ENCODE measurements at regions not wholly inside any gene's neighbourhood (a gene's known extent, or its start where the extent isn't known, plus 50 kb on each side); places are given as distances from the start of the nearest gene placed in this dataset.

DNA sequence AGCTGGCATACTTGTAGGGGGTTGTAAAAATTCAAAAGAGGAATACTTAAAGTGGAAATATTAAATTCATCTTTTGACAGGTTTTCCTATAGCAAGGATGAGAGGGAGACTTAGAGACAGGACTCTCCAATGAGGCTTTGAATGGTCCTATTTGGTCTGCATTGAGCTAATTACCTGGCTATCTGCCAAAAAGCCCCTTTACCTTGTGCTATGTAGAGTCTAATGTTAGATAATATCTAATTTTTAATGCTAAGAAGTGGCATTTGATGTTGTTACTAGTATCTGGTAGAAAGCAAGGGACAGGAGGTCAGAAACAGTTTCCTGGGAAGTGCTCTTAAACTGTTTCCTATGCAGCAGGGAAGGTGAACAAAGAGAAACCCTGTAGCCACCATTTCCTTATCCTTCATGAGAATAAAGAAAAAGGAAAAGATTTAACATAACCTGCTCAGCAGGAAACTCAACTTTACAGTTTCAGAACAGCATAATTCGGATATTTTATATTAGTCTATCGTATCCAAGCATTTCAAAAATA lies 550.0 kb downstream of the SOX5 start:
- H3K9me3 ChIP-seq (ENCODE audit: control insufficient read depth, low read depth, low read length), result no peaks in the 10 kb centered on the region
- no peaks in the 10 kb centered on the region for H3K36me3 ChIP-seq (ENCODE audit: control insufficient read depth in 2 of 2, extremely low read depth in 1 of 2, insufficient read depth in 2 of 2, low read length in 2 of 2)
- H3K79me2 ChIP-seq (ENCODE audit: control insufficient read depth, insufficient read depth, low read length), result no peaks in the 10 kb centered on the region
- H3K4me2 ChIP-seq (ENCODE audit: control insufficient read depth, extremely low read depth, insufficient read depth, low read depth, low read length), result no peak overlapping the region
- H3K9ac ChIP-seq (ENCODE audit: control insufficient read depth, extremely low read depth, insufficient read depth, low read length), result no peak overlapping the region
- no peak overlapping the region for H3K27ac ChIP-seq (ENCODE audit: control insufficient read depth, insufficient read depth, low read length)
- FAIRE-seq (no peak), DNase-seq (ENCODE audit: low read depth, low spot score) (no peak)
- H4K20me1 ChIP-seq (ENCODE audit: control insufficient read depth, extremely low read depth, insufficient read depth, low read length), result no peaks in the 10 kb centered on the region
- H3K27me3 ChIP-seq (ENCODE audit: control insufficient read depth, extremely low read depth, insufficient read depth, low read length), result no peaks in the 10 kb centered on the region
- no peaks in the 10 kb centered on the region for H3K4me1 ChIP-seq (ENCODE audit: control insufficient read depth, extremely low read depth, insufficient read depth, low read length)
- no peak overlapping the region for H3K4me3 ChIP-seq (ENCODE audit: control insufficient read depth in 2 of 3, extremely low read depth in 1 of 3, insufficient read depth in 2 of 3, low read depth in 1 of 3, low read length in 3 of 3)
- TF ChIP-seq EZH2 (IDR thresholded peaks at IDR 0.05; ENCODE audit: low read length), result no peak
- TF ChIP-seq, protein P1, sequence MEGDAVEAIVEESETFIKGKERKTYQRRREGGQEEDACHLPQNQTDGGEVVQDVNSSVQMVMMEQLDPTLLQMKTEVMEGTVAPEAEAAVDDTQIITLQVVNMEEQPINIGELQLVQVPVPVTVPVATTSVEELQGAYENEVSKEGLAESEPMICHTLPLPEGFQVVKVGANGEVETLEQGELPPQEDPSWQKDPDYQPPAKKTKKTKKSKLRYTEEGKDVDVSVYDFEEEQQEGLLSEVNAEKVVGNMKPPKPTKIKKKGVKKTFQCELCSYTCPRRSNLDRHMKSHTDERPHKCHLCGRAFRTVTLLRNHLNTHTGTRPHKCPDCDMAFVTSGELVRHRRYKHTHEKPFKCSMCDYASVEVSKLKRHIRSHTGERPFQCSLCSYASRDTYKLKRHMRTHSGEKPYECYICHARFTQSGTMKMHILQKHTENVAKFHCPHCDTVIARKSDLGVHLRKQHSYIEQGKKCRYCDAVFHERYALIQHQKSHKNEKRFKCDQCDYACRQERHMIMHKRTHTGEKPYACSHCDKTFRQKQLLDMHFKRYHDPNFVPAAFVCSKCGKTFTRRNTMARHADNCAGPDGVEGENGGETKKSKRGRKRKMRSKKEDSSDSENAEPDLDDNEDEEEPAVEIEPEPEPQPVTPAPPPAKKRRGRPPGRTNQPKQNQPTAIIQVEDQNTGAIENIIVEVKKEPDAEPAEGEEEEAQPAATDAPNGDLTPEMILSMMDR (optimal IDR thresholded peaks at IDR 0.05 in 1 of 3, IDR thresholded peaks at IDR 0.05 in 1 of 3, conservative IDR thresholded peaks at IDR 0.05 in 1 of 3; ENCODE audit: extremely low read depth in 1 of 3, insufficient read depth in 2 of 3, low read length in 3 of 3), result no peak
- H2AFZ ChIP-seq (ENCODE audit: control insufficient read depth, low read length), result no peak overlapping the region
- dilution Hi-C loops (cut with MboI; ENCODE audit: extremely low pct_ligation_motif_present, low sequenced_read_pairs), result no loop called here
- no peaks in the 10 kb centered on the region for H3K9me1 ChIP-seq (ENCODE audit: control insufficient read depth, extremely low read depth, insufficient read depth, low read length)

DNA sequence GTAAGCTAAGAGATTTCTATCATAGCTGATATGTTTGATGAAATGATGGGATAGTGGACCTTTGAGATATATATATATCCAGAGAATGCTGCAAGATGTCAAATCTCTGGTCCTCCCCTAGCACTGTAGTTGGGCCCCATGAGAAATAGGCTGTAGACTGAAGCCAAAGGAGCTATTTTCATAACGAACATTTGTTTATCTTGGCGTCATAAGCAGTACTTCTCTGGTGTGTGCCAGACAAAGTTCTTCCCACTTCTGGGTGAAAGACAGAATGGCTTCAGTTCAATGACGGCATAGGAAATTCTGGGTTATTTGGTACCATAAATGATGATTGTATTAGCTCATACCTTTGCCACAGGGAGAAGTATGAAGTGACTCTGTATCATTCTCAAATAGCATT lies 534.3 kb downstream of the SOX5 start:
- DNase-seq (ENCODE audit: low read depth, low spot score), result no peak
- TF ChIP-seq, protein P1 (optimal IDR thresholded peaks at IDR 0.05 in 1 of 3, IDR thresholded peaks at IDR 0.05 in 1 of 3, conservative IDR thresholded peaks at IDR 0.05 in 1 of 3; ENCODE audit: extremely low read depth in 1 of 3, insufficient read depth in 2 of 3, low read length in 3 of 3), result no peak
- no peak for TF ChIP-seq EZH2 (IDR thresholded peaks at IDR 0.05; ENCODE audit: low read length)

More for the DNA sequence above, 534.3 kb downstream of the SOX5 start:
- no peaks in the 10 kb centered on the region for H3K79me2 ChIP-seq (ENCODE audit: control insufficient read depth, insufficient read depth, low read length)
- no peak overlapping the region for H3K4me2 ChIP-seq (ENCODE audit: control insufficient read depth, extremely low read depth, insufficient read depth, low read depth, low read length)
- H3K27ac ChIP-seq (ENCODE audit: control insufficient read depth, insufficient read depth, low read length), result no peak overlapping the region
- no peaks in the 10 kb centered on the region for H3K9me3 ChIP-seq (ENCODE audit: control insufficient read depth, low read depth, low read length)
- H3K9ac ChIP-seq (ENCODE audit: control insufficient read depth, extremely low read depth, insufficient read depth, low read length), result no peak overlapping the region
- H4K20me1 ChIP-seq (ENCODE audit: control insufficient read depth, extremely low read depth, insufficient read depth, low read length), result no peaks in the 10 kb centered on the region
- no peak overlapping the region for H3K4me3 ChIP-seq (ENCODE audit: control insufficient read depth in 2 of 3, extremely low read depth in 1 of 3, insufficient read depth in 2 of 3, low read depth in 1 of 3, low read length in 3 of 3)
- no peaks in the 10 kb centered on the region for H3K4me1 ChIP-seq (ENCODE audit: control insufficient read depth, extremely low read depth, insufficient read depth, low read length)
- no peaks in the 10 kb centered on the region for H3K27me3 ChIP-seq (ENCODE audit: control insufficient read depth, extremely low read depth, insufficient read depth, low read length)
- dilution Hi-C loops (cut with MboI; ENCODE audit: extremely low pct_ligation_motif_present, low sequenced_read_pairs), result no loop called here
- no peak for FAIRE-seq
- no peak overlapping the region for H2AFZ ChIP-seq (ENCODE audit: control insufficient read depth, low read length)
- H3K36me3 ChIP-seq (ENCODE audit: control insufficient read depth in 2 of 2, extremely low read depth in 1 of 2, insufficient read depth in 2 of 2, low read length in 2 of 2), result no peaks in the 10 kb centered on the region
- H3K9me1 ChIP-seq (ENCODE audit: control insufficient read depth, extremely low read depth, insufficient read depth, low read length), result no peaks in the 10 kb centered on the region

All from keratinocyte (primary cell).